SU-DHL-6 (cell line): ENCODE measurements at regions not wholly inside any gene's neighbourhood (a gene's known extent, or its start where the extent isn't known, plus 50 kb on each side); places are given as distances from the start of the nearest gene placed in this dataset.

ENCODE experiments used
- CTCF ChIP-seq: fragments of 200-600 bp; sonication (generic); IDR thresholded peaks from one replicate; pipeline ENCODE4 v1.5.1; 2017; ENCODE audit warnings: antibody characterized with exemption, mild to moderate bottlenecking, low read length, moderate library complexity; ENCODE audit not compliant: insufficient read depth, poor library complexity, severe bottlenecking
- EZH2phosphoT487 ChIP-seq: fragments of 200-600 bp; sonication (generic), shearing (Covaris generic); conservative IDR thresholded peaks from 2 replicates; pipeline ENCODE4 v1.6.1; 2018; ENCODE audit warnings: mild to moderate bottlenecking, antibody characterized with exemption, low read length, moderate library complexity, mixed read lengths

- no peak for TF ChIP-seq CTCF
- no peak for TF ChIP-seq EZH2phosphoT487
Measured at GRCh38 chr20:11255860-11256259, 582.1 kb upstream of the JAG1 start.
